ENCODE measurements at regions not wholly inside any gene's neighbourhood (a gene's known extent, or its start where the extent isn't known, plus 50 kb on each side); places are given as distances from the start of the nearest gene placed in this dataset.

- CTCF ChIA-PET = no interaction called here
- no CpG with 5 or more reads among the region's 3 CpGs for WGBS, 2 experiments (ENCODE audit: extremely low coverage in 2 of 2, insufficient read length in 1 of 2)
Measured at GRCh38 chr10:61176424-61176823, 232.4 kb upstream of the RHOBTB1 start.

More at GRCh38 chr10:61176424-61176823, 232.4 kb upstream of the RHOBTB1 start:
- no peak for TF ChIP-seq RFX5 (IDR thresholded peaks at IDR 0.05; ENCODE audit: low read depth, low read length)
- TF ChIP-seq, protein P1, sequence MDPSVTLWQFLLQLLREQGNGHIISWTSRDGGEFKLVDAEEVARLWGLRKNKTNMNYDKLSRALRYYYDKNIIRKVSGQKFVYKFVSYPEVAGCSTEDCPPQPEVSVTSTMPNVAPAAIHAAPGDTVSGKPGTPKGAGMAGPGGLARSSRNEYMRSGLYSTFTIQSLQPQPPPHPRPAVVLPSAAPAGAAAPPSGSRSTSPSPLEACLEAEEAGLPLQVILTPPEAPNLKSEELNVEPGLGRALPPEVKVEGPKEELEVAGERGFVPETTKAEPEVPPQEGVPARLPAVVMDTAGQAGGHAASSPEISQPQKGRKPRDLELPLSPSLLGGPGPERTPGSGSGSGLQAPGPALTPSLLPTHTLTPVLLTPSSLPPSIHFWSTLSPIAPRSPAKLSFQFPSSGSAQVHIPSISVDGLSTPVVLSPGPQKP (IDR thresholded peaks at IDR 0.05; ENCODE audit: borderline replicate concordance, low read depth, low read length) = no peak
- no peaks in the 10 kb centered on the region for H3K36me3 ChIP-seq (ENCODE audit: control insufficient read depth, insufficient read depth, low read length)
- no peak overlapping the region for H2AK5ac ChIP-seq (ENCODE audit: low read depth, low read length)
- no peak overlapping the region for H3K56ac ChIP-seq (ENCODE audit: extremely low read depth, insufficient read depth, low read length)
- H3K18ac ChIP-seq (ENCODE audit: low read depth, low read length) = no peak overlapping the region
- H3K14ac ChIP-seq (replicated peaks; ENCODE audit: low read depth, low read length) = no peak overlapping the region
- ATAC-seq (ENCODE audit: low read depth) (no peak), DNase-seq (no peak)
- H3K4me3 ChIP-seq (ENCODE audit: insufficient read depth, low read depth, low read length) = no peak overlapping the region
- no peak overlapping the region for H3K4ac ChIP-seq (ENCODE audit: low read depth, low read length)
- H2BK20ac ChIP-seq (ENCODE audit: low read depth, low read length) = no peak overlapping the region
- H3K27ac ChIP-seq (ENCODE audit: insufficient read depth, low read length) = no peak overlapping the region
- H3K9ac ChIP-seq (ENCODE audit: low read depth, low read length) = no peak overlapping the region
- no peak overlapping the region for H3K4me2 ChIP-seq (ENCODE audit: low read depth, low read length)
- H2AFZ ChIP-seq (replicated peaks; ENCODE audit: low read length, poor library complexity) = no peak overlapping the region
- no peaks in the 10 kb centered on the region for H3K9me1 ChIP-seq (ENCODE audit: insufficient read depth, low read length)
- no peak overlapping the region for H2BK15ac ChIP-seq (ENCODE audit: low read depth, low read length)
- H3K79me1 ChIP-seq (ENCODE audit: low read depth in 1 of 2, low read length in 2 of 2) = no peaks in the 10 kb centered on the region
- dilution Hi-C loops (cut with HindIII; ENCODE audit: low sequenced_read_pairs, unreplicated experiment) (no loop called here), in situ Hi-C loops (cut with MboI; ENCODE audit: low sequenced_read_pairs) (no loop called here), intact Hi-C loops (cut with micrococcal nuclease) (no loop called here)
- no peak overlapping the region for H4K91ac ChIP-seq (ENCODE audit: insufficient read depth, low read depth, low read length)
- no peak overlapping the region for H4K5ac ChIP-seq (ENCODE audit: low read depth, low read length)
- H3K27me3 ChIP-seq (ENCODE audit: control insufficient read depth, insufficient read depth, low read length) = peaks cover 3% of the 10 kb centered on the region; the same call in 1 of the 2 replicates
- no peak overlapping the region for H2BK5ac ChIP-seq (ENCODE audit: low read depth, low read length, poor library complexity, severe bottlenecking)
- no peak overlapping the region for H2BK120ac ChIP-seq (ENCODE audit: low read depth, low read length)
- POLR2A ChIA-PET (ENCODE audit: unreplicated experiment) = no interaction called here
- no peaks in the 10 kb centered on the region; the same call in 1 of the 2 replicates for H3K4me1 ChIP-seq (ENCODE audit: control insufficient read depth, insufficient read depth, low read length)
- no peak overlapping the region for H4K8ac ChIP-seq (ENCODE audit: low read depth in 2 of 2, low read length in 2 of 2)
- BruUV-seq (replicated peaks) = no TSS peak
- H2AK9ac ChIP-seq (replicated peaks; ENCODE audit: low read depth, low read length, poor library complexity) = no peak overlapping the region
- H3K23ac ChIP-seq (ENCODE audit: low read depth, low read length) = no peak overlapping the region
- no peaks in the 10 kb centered on the region for H4K20me1 ChIP-seq (ENCODE audit: insufficient read depth, low read length)
- H3K9me3 ChIP-seq (ENCODE audit: control insufficient read depth, insufficient read depth, low read length) = no peaks in the 10 kb centered on the region
